ENCODE measurements at regions not wholly inside any gene's neighbourhood (a gene's known extent, or its start where the extent isn't known, plus 50 kb on each side); places are given as distances from the start of the nearest gene placed in this dataset.

GRCh38 chr12:69054343-69055056, 121.5 kb upstream of the CPM start:
- H2BK120ac ChIP-seq (ENCODE audit: insufficient read depth, low read length, poor library complexity): peak overlapping the region; percentile 68
- peaks cover 9 to 13% of the 10 kb centered on the region in 2 experiments for H3K4me1 ChIP-seq (ENCODE audit: control insufficient read depth in 1 of 2, insufficient read depth in 2 of 2, low read length in 2 of 2)
- peak overlapping the region; percentile 82 for H2AK5ac ChIP-seq (ENCODE audit: low read length)
- H2AFZ ChIP-seq (ENCODE audit: insufficient read depth, low read length, poor library complexity): no peak overlapping the region
- WGBS (ENCODE audit: extremely low coverage, insufficient coverage, insufficient read length): no CpG with 5 or more reads among the region's 7 CpGs
- peaks cover 8% of the 10 kb centered on the region for H3K79me1 ChIP-seq (ENCODE audit: low read length)
- H2BK12ac ChIP-seq (ENCODE audit: low read length): peak overlapping the region; percentile 84
- no peaks in the 10 kb centered on the region for H3K27me3 ChIP-seq (ENCODE audit: insufficient read depth, low read length)
- no peak overlapping the region for H4K8ac ChIP-seq (ENCODE audit: low read depth, low read length)
- no peak overlapping the region for H3K4me3 ChIP-seq (ENCODE audit: low read depth, low read length)
- peak overlapping the region; percentile 35 for H2BK5ac ChIP-seq (ENCODE audit: low read depth, low read length, poor library complexity)
- no peak overlapping the region for H3K27ac ChIP-seq (ENCODE audit: low read depth, low read length)
- H3K9ac ChIP-seq (ENCODE audit: low read length): no peak overlapping the region
- H4K12ac ChIP-seq (ENCODE audit: low read depth, low read length): no peak overlapping the region
- DNase-seq: no peak
- no peaks in the 10 kb centered on the region for H3K79me2 ChIP-seq (ENCODE audit: control insufficient read depth, insufficient read depth, low read length, poor library complexity)
- H3K36me3 ChIP-seq (ENCODE audit: control insufficient read depth in 1 of 2, insufficient read depth in 2 of 2, low read length in 2 of 2): no peaks in the 10 kb centered on the region
- H4K91ac ChIP-seq (ENCODE audit: low read depth, low read length): peak overlapping the region; percentile 61
- H3K4ac ChIP-seq (ENCODE audit: low read depth, low read length): no peak overlapping the region
- no peaks in the 10 kb centered on the region for H3K9me3 ChIP-seq (ENCODE audit: insufficient read depth, low read depth, low read length)
- H3K4me2 ChIP-seq (ENCODE audit: low read length): no peak overlapping the region
- peak overlapping the region; percentile 36 for H3K14ac ChIP-seq (ENCODE audit: low read length)
- no peak overlapping the region for H3K23ac ChIP-seq (ENCODE audit: low read length)
- peak overlapping the region; percentile 51 for H3K18ac ChIP-seq (ENCODE audit: low read length)

- Histone ChIP-seq H2BK120ac (ENCODE audit: insufficient read depth, low read length, poor library complexity) (peak overlapping the region; percentile 68), H3K9me3 (ENCODE audit: insufficient read depth, low read depth, low read length) (no peaks in the 10 kb centered on the region), H2AK5ac (ENCODE audit: low read length) (no peak overlapping the region), H2BK5ac (ENCODE audit: low read depth, low read length, poor library complexity) (no peak overlapping the region), H3K27me3 (ENCODE audit: insufficient read depth, low read length) (no peaks in the 10 kb centered on the region), H3K18ac (ENCODE audit: low read length) (no peak overlapping the region), H3K4me1 (ENCODE audit: control insufficient read depth in 1 of 2, insufficient read depth in 2 of 2, low read length in 2 of 2) (peaks cover 9 to 13% of the 10 kb centered on the region in 2 experiments), H3K9ac (ENCODE audit: low read length) (no peak overlapping the region), H3K79me2 (ENCODE audit: control insufficient read depth, insufficient read depth, low read length, poor library complexity) (no peaks in the 10 kb centered on the region), H3K4ac (ENCODE audit: low read depth, low read length) (no peak overlapping the region), H3K4me3 (ENCODE audit: low read depth, low read length) (no peak overlapping the region), H2AFZ (ENCODE audit: insufficient read depth, low read length, poor library complexity) (no peak overlapping the region), H4K91ac (ENCODE audit: low read depth, low read length) (peak overlapping the region; percentile 26), H3K27ac (ENCODE audit: low read depth, low read length) (no peak overlapping the region), H4K8ac (ENCODE audit: low read depth, low read length) (no peak overlapping the region), H3K79me1 (ENCODE audit: low read length) (peaks cover 8% of the 10 kb centered on the region), H3K23ac (ENCODE audit: low read length) (no peak overlapping the region), H3K4me2 (ENCODE audit: low read length) (no peak overlapping the region), H3K36me3 (ENCODE audit: control insufficient read depth in 1 of 2, insufficient read depth in 2 of 2, low read length in 2 of 2) (no peaks in the 10 kb centered on the region), H2BK12ac (ENCODE audit: low read length) (peak overlapping the region; percentile 84), H3K14ac (ENCODE audit: low read length) (no peak overlapping the region), H4K12ac (ENCODE audit: low read depth, low read length) (no peak overlapping the region)
- DNase-seq: no peak
- whole genome bisulfite sequencing (ENCODE audit: extremely low coverage, insufficient coverage, insufficient read length): no CpG with 5 or more reads among the region's 2 CpGs
Observed at GRCh38 chr12:69055280-69055679, 122.3 kb upstream of the CPM start.

- H2BK12ac ChIP-seq (ENCODE audit: low read length): no peak overlapping the region
- H4K91ac ChIP-seq (ENCODE audit: low read depth, low read length): no peak overlapping the region
- H2AK5ac ChIP-seq (ENCODE audit: low read length): no peak overlapping the region
Observed at GRCh38 chr12:69055706-69056105, 122.7 kb upstream of the CPM start.

GRCh38 chr12:69056743-69057515, 124.0 kb upstream of the CPM start:
- no peaks in the 10 kb centered on the region for H3K27me3 ChIP-seq (ENCODE audit: insufficient read depth, low read length)
- no peak overlapping the region for H4K91ac ChIP-seq (ENCODE audit: low read depth, low read length)
- no peak overlapping the region for H2AFZ ChIP-seq (ENCODE audit: insufficient read depth, low read length, poor library complexity)
- H2BK5ac ChIP-seq (ENCODE audit: low read depth, low read length, poor library complexity): no peak overlapping the region
- no peak overlapping the region for H3K18ac ChIP-seq (ENCODE audit: low read length)
- WGBS (ENCODE audit: extremely low coverage, insufficient coverage, insufficient read length): no CpG with 5 or more reads among the region's 2 CpGs
- no peak overlapping the region for H3K4me3 ChIP-seq (ENCODE audit: low read depth, low read length)
- no peaks in the 10 kb centered on the region for H3K36me3 ChIP-seq (ENCODE audit: control insufficient read depth in 1 of 2, insufficient read depth in 2 of 2, low read length in 2 of 2)
- no peak overlapping the region for H3K23ac ChIP-seq (ENCODE audit: low read length)
- H4K8ac ChIP-seq (ENCODE audit: low read depth, low read length): no peak overlapping the region
- H3K9ac ChIP-seq (ENCODE audit: low read length): no peak overlapping the region
- H3K4ac ChIP-seq (ENCODE audit: low read depth, low read length): no peak overlapping the region
- no peak overlapping the region for H4K12ac ChIP-seq (ENCODE audit: low read depth, low read length)
- no peak overlapping the region for H3K27ac ChIP-seq (ENCODE audit: low read depth, low read length)
- no peak overlapping the region for H2BK120ac ChIP-seq (ENCODE audit: insufficient read depth, low read length, poor library complexity)
- H3K79me2 ChIP-seq (ENCODE audit: control insufficient read depth, insufficient read depth, low read length, poor library complexity): no peaks in the 10 kb centered on the region
- peaks cover 9 to 13% of the 10 kb centered on the region in 2 experiments for H3K4me1 ChIP-seq (ENCODE audit: control insufficient read depth in 1 of 2, insufficient read depth in 2 of 2, low read length in 2 of 2)
- no peak overlapping the region for H3K14ac ChIP-seq (ENCODE audit: low read length)
- H3K9me3 ChIP-seq (ENCODE audit: insufficient read depth, low read depth, low read length): no peaks in the 10 kb centered on the region
- H2BK12ac ChIP-seq (ENCODE audit: low read length): no peak overlapping the region
- H3K4me2 ChIP-seq (ENCODE audit: low read length): no peak overlapping the region
- H2AK5ac ChIP-seq (ENCODE audit: low read length): no peak overlapping the region
- H3K79me1 ChIP-seq (ENCODE audit: low read length): peaks cover 8% of the 10 kb centered on the region
- DNase-seq: no peak

More at GRCh38 chr12:69055706-69056105, 122.7 kb upstream of the CPM start:
- Histone ChIP-seq H3K4me3 (ENCODE audit: low read depth, low read length) (no peak overlapping the region), H3K27ac (ENCODE audit: low read depth, low read length) (no peak overlapping the region), H3K36me3 (ENCODE audit: control insufficient read depth in 1 of 2, insufficient read depth in 2 of 2, low read length in 2 of 2) (no peaks in the 10 kb centered on the region), H3K18ac (ENCODE audit: low read length) (no peak overlapping the region), H3K14ac (ENCODE audit: low read length) (no peak overlapping the region), H3K23ac (ENCODE audit: low read length) (no peak overlapping the region), H3K4me1 (ENCODE audit: control insufficient read depth in 1 of 2, insufficient read depth in 2 of 2, low read length in 2 of 2) (peaks cover 9 to 13% of the 10 kb centered on the region in 2 experiments), H3K9me3 (ENCODE audit: insufficient read depth, low read depth, low read length) (no peaks in the 10 kb centered on the region), H3K79me1 (ENCODE audit: low read length) (peaks cover 8% of the 10 kb centered on the region), H3K79me2 (ENCODE audit: control insufficient read depth, insufficient read depth, low read length, poor library complexity) (no peaks in the 10 kb centered on the region), H2AFZ (ENCODE audit: insufficient read depth, low read length, poor library complexity) (no peak overlapping the region), H4K8ac (ENCODE audit: low read depth, low read length) (no peak overlapping the region), H4K12ac (ENCODE audit: low read depth, low read length) (no peak overlapping the region), H3K4me2 (ENCODE audit: low read length) (no peak overlapping the region), H2BK120ac (ENCODE audit: insufficient read depth, low read length, poor library complexity) (no peak overlapping the region), H2BK5ac (ENCODE audit: low read depth, low read length, poor library complexity) (no peak overlapping the region), H3K27me3 (ENCODE audit: insufficient read depth, low read length) (no peaks in the 10 kb centered on the region), H3K9ac (ENCODE audit: low read length) (no peak overlapping the region), H3K4ac (ENCODE audit: low read depth, low read length) (no peak overlapping the region)
- no peak for DNase-seq
- WGBS (ENCODE audit: extremely low coverage, insufficient coverage, insufficient read length): no CpG with 5 or more reads among the region's 4 CpGs

Data from trophoblast cell (in vitro differentiated cells and primary cell).